Sciatic nerve (tissue), 2 donors: ENCODE measurements at regions not wholly inside any gene's neighbourhood (a gene's known extent, or its start where the extent isn't known, plus 50 kb on each side); places are given as distances from the start of the nearest gene placed in this dataset.
"Not testable (repeated sequence)": the region's sequence is repeated elsewhere in the genome, so short reads cannot be mapped to it uniquely, and the experiment has no call there.

Experiments
- ATAC-seq: fragments of 200-7000 bp; cut with Tn5 transposase; one replicate; pipeline ENCODE4 v1.9.1; 2020; ENCODE audit warnings: mild to moderate bottlenecking, moderate library complexity
- DNase-seq: peaks from one replicate; pipeline ENCODE4 v3.0.0-alpha.2; 2020; ENCODE audit warnings: low spot score
- intact Hi-C: fragments of 100-400 bp; cut with DNase I; formaldehyde crosslinking; loops from one replicate; pipeline ENCODE4 v1.14.2; 2022
- donor health status: DM: no; HTN: no; CAD: no.
- donor health status: DM: no; HTN: no; CAD: no.

- ATAC-seq = no peak
- no peak for DNase-seq
- intact Hi-C loops = no loop called here
These were observed 321.1 kb downstream of the HS3ST3B1 start for GRCh38 chr17:14621826-14622614.

- intact Hi-C loops = no loop called here
- no peak for DNase-seq
- no peak for ATAC-seq
These were observed 318.9 kb downstream of the HS3ST3B1 start for GRCh38 chr17:14619821-14620220.

GRCh38 chr17:14616528-14616927 lies 315.6 kb downstream of the HS3ST3B1 start:
- intact Hi-C loops = no loop called here
- no peak for DNase-seq
- no peak for ATAC-seq

- intact Hi-C loops = no loop called here
- ATAC-seq (peak; percentile 88), DNase-seq (no peak)
These were observed 304.4 kb downstream of the HS3ST3B1 start for GRCh38 chr17:14605267-14605599.

GRCh38 chr17:14604591-14605266 lies 303.8 kb downstream of the HS3ST3B1 start:
- DNase-seq (no peak), ATAC-seq (peak; percentile 45)
- intact Hi-C loops = no loop called here

- ATAC-seq (no peak), DNase-seq (no peak)
- intact Hi-C loops = no loop called here
These were observed 295.3 kb downstream of the HS3ST3B1 start for GRCh38 chr17:14596224-14596623.

- DNase-seq (no peak), ATAC-seq (no peak)
- intact Hi-C loops = no loop called here
These were observed 294.8 kb downstream of the HS3ST3B1 start for GRCh38 chr17:14595656-14596055.

GRCh38 chr17:14594690-14595089 lies 293.8 kb downstream of the HS3ST3B1 start:
- intact Hi-C loops = no loop called here
- no peak for ATAC-seq
- no peak for DNase-seq

- ATAC-seq (no peak), DNase-seq (no peak)
- intact Hi-C loops = no loop called here
These were observed 293.1 kb downstream of the HS3ST3B1 start for GRCh38 chr17:14593956-14594355.

- intact Hi-C loops = no loop called here
- DNase-seq (no peak), ATAC-seq (no peak)
These were observed 289.8 kb downstream of the HS3ST3B1 start for GRCh38 chr17:14590459-14591250.

- ATAC-seq (no peak), DNase-seq (no peak)
- intact Hi-C loops = no loop called here
These were observed 284.2 kb downstream of the HS3ST3B1 start for GRCh38 chr17:14585099-14585498.

GRCh38 chr17:14582996-14583395 lies 282.1 kb downstream of the HS3ST3B1 start:
- ATAC-seq = no peak
- intact Hi-C loops = no loop called here
- DNase-seq = no peak

GRCh38 chr17:14581186-14581830 lies 280.4 kb downstream of the HS3ST3B1 start:
- ATAC-seq = no peak
- DNase-seq = no peak
- intact Hi-C loops = no loop called here

- ATAC-seq (no peak), DNase-seq (no peak)
- intact Hi-C loops = no loop called here
These were observed 279.6 kb downstream of the HS3ST3B1 start for GRCh38 chr17:14580499-14580898.

- no peak for ATAC-seq
- intact Hi-C loops = no loop called here
- no peak for DNase-seq
These were observed 278.8 kb downstream of the HS3ST3B1 start for GRCh38 chr17:14579716-14580115.

- no peak for ATAC-seq
- intact Hi-C loops = no loop called here
- DNase-seq = no peak
These were observed 274.6 kb downstream of the HS3ST3B1 start for GRCh38 chr17:14575471-14575953.

GRCh38 chr17:14560325-14560724 lies 259.4 kb downstream of the HS3ST3B1 start:
- intact Hi-C loops, ATAC-seq, DNase-seq: not testable (repeated sequence)

- ATAC-seq = no peak
These were observed 258.6 kb downstream of the HS3ST3B1 start for GRCh38 chr17:14559264-14560119.

More at GRCh38 chr17:14559264-14560119, 258.6 kb downstream of the HS3ST3B1 start:
- DNase-seq = no peak
- intact Hi-C loops = no loop called here
